Hepatocyte (in vitro differentiated cells): ENCODE measurements at regions not wholly inside any gene's neighbourhood (a gene's known extent, or its start where the extent isn't known, plus 50 kb on each side); places are given as distances from the start of the nearest gene placed in this dataset.
"Not testable (repeated sequence)": the region's sequence is repeated elsewhere in the genome, so short reads cannot be mapped to it uniquely, and the experiment has no call there.

Source experiments
- CTCF ChIP-seq: fragments of 200-600 bp; sonication (generic); IDR thresholded peaks from 2 replicates; pipeline ENCODE4 v1.5.1; 2016; ENCODE audit warnings: antibody characterized with exemption, mild to moderate bottlenecking; ENCODE audit not compliant: poor library complexity
- EZH2 ChIP-seq: fragments of 200-600 bp; sonication (generic); IDR thresholded peaks from 2 replicates; pipeline ENCODE4 v1.6.1; 2016; ENCODE audit warnings: antibody characterized with exemption, mild to moderate bottlenecking, borderline replicate concordance

- TF ChIP-seq CTCF, EZH2: not testable (repeated sequence)
These were observed 538.1 kb downstream of the GOLGA6L6 start for GRCh38 chr15:20003471-20003870.
